ENCODE measurements at regions not wholly inside any gene's neighbourhood (a gene's known extent, or its start where the extent isn't known, plus 50 kb on each side); places are given as distances from the start of the nearest gene placed in this dataset.

GRCh38 chr15:95918525-95918924 lies 412.0 kb upstream of the NR2F2 start:
- FAIRE-seq (no peak), DNase-seq (ENCODE audit: insufficient read length, low spot score) (no peak)
- TF ChIP-seq POLR2A (IDR thresholded peaks at IDR 0.05; ENCODE audit: low read depth, low read length) (no peak), TAF1 (IDR thresholded peaks at IDR 0.05; ENCODE audit: low read depth, low read length) (no peak), POLR2AphosphoS5 (IDR thresholded peaks at IDR 0.05; ENCODE audit: low read depth, low read length) (no peak), SPI1 (IDR thresholded peaks at IDR 0.05; ENCODE audit: low read depth, low read length) (no peak), POU2F2 (IDR thresholded peaks at IDR 0.05; ENCODE audit: low read depth, low read length) (no peak), PAX5 (IDR thresholded peaks at IDR 0.05; ENCODE audit: insufficient read depth, low read length, severe bottlenecking) (no peak)

GRCh38 chr15:95919460-95919859 lies 411.0 kb upstream of the NR2F2 start:
- DNase-seq (ENCODE audit: insufficient read length, low spot score): no peak
- TF ChIP-seq SPI1 (IDR thresholded peaks at IDR 0.05; ENCODE audit: low read depth, low read length): no peak
- TF ChIP-seq POLR2AphosphoS5 (IDR thresholded peaks at IDR 0.05; ENCODE audit: low read depth, low read length): no peak
- no peak for TF ChIP-seq TAF1 (IDR thresholded peaks at IDR 0.05; ENCODE audit: low read depth, low read length)
- TF ChIP-seq POLR2A (IDR thresholded peaks at IDR 0.05; ENCODE audit: low read depth, low read length): no peak
- TF ChIP-seq PAX5 (IDR thresholded peaks at IDR 0.05; ENCODE audit: insufficient read depth, low read length, severe bottlenecking): no peak
- TF ChIP-seq POU2F2 (IDR thresholded peaks at IDR 0.05; ENCODE audit: low read depth, low read length): no peak

GRCh38 chr15:95921404-95921803 lies 409.1 kb upstream of the NR2F2 start:
- DNase-seq (ENCODE audit: insufficient read length, low spot score) (no peak), FAIRE-seq (no peak)
- TF ChIP-seq SPI1 (IDR thresholded peaks at IDR 0.05; ENCODE audit: low read depth, low read length) (no peak), POLR2AphosphoS5 (IDR thresholded peaks at IDR 0.05; ENCODE audit: low read depth, low read length) (no peak), TAF1 (IDR thresholded peaks at IDR 0.05; ENCODE audit: low read depth, low read length) (no peak), POLR2A (IDR thresholded peaks at IDR 0.05; ENCODE audit: low read depth, low read length) (no peak), POU2F2 (IDR thresholded peaks at IDR 0.05; ENCODE audit: low read depth, low read length) (no peak), PAX5 (IDR thresholded peaks at IDR 0.05; ENCODE audit: insufficient read depth, low read length, severe bottlenecking) (no peak)

More at GRCh38 chr15:95919460-95919859, 411.0 kb upstream of the NR2F2 start:
- no peak for FAIRE-seq

GRCh38 chr15:95922431-95922830 lies 408.1 kb upstream of the NR2F2 start:
- TF ChIP-seq SPI1 (IDR thresholded peaks at IDR 0.05; ENCODE audit: low read depth, low read length): peak; percentile 54
- no peak for TF ChIP-seq TAF1 (IDR thresholded peaks at IDR 0.05; ENCODE audit: low read depth, low read length)
- DNase-seq (ENCODE audit: insufficient read length, low spot score) (no peak), FAIRE-seq (no peak)

GRCh38 chr15:95923792-95924191 lies 406.7 kb upstream of the NR2F2 start:
- DNase-seq (ENCODE audit: insufficient read length, low spot score) (no peak), FAIRE-seq (no peak)
- TF ChIP-seq POLR2A (IDR thresholded peaks at IDR 0.05; ENCODE audit: low read depth, low read length) (no peak), POU2F2 (IDR thresholded peaks at IDR 0.05; ENCODE audit: low read depth, low read length) (no peak), POLR2AphosphoS5 (IDR thresholded peaks at IDR 0.05; ENCODE audit: low read depth, low read length) (no peak), PAX5 (IDR thresholded peaks at IDR 0.05; ENCODE audit: insufficient read depth, low read length, severe bottlenecking) (no peak), SPI1 (IDR thresholded peaks at IDR 0.05; ENCODE audit: low read depth, low read length) (no peak), TAF1 (IDR thresholded peaks at IDR 0.05; ENCODE audit: low read depth, low read length) (no peak)

- no peak for DNase-seq (ENCODE audit: insufficient read length, low spot score)
- TF ChIP-seq POLR2AphosphoS5 (IDR thresholded peaks at IDR 0.05; ENCODE audit: low read depth, low read length): no peak
- no peak for TF ChIP-seq POLR2A (IDR thresholded peaks at IDR 0.05; ENCODE audit: low read depth, low read length)
- no peak for TF ChIP-seq TAF1 (IDR thresholded peaks at IDR 0.05; ENCODE audit: low read depth, low read length)
- TF ChIP-seq SPI1 (IDR thresholded peaks at IDR 0.05; ENCODE audit: low read depth, low read length): no peak
- TF ChIP-seq PAX5 (IDR thresholded peaks at IDR 0.05; ENCODE audit: insufficient read depth, low read length, severe bottlenecking): no peak
- no peak for TF ChIP-seq POU2F2 (IDR thresholded peaks at IDR 0.05; ENCODE audit: low read depth, low read length)
- FAIRE-seq: no peak
Measured at GRCh38 chr15:95928822-95929221, 401.7 kb upstream of the NR2F2 start.

GRCh38 chr15:95929232-95929846 lies 401.2 kb upstream of the NR2F2 start:
- peak; percentile 7 for DNase-seq (ENCODE audit: insufficient read length, low spot score)
- peak; percentile 88 for FAIRE-seq
- TF ChIP-seq SPI1 (IDR thresholded peaks at IDR 0.05; ENCODE audit: low read depth, low read length) (peak; percentile 54), POLR2AphosphoS5 (IDR thresholded peaks at IDR 0.05; ENCODE audit: low read depth, low read length) (no peak)

GRCh38 chr15:95930659-95931375 lies 399.7 kb upstream of the NR2F2 start:
- DNase-seq (ENCODE audit: insufficient read length, low spot score) (no peak), FAIRE-seq (no peak)
- no peak for TF ChIP-seq POU2F2 (IDR thresholded peaks at IDR 0.05; ENCODE audit: low read depth, low read length)

- FAIRE-seq (no peak), DNase-seq (ENCODE audit: insufficient read length, low spot score) (no peak)
- TF ChIP-seq PAX5 (IDR thresholded peaks at IDR 0.05; ENCODE audit: insufficient read depth, low read length, severe bottlenecking) (no peak), POU2F2 (IDR thresholded peaks at IDR 0.05; ENCODE audit: low read depth, low read length) (no peak), POLR2A (IDR thresholded peaks at IDR 0.05; ENCODE audit: low read depth, low read length) (no peak), TAF1 (IDR thresholded peaks at IDR 0.05; ENCODE audit: low read depth, low read length) (no peak), SPI1 (IDR thresholded peaks at IDR 0.05; ENCODE audit: low read depth, low read length) (no peak), POLR2AphosphoS5 (IDR thresholded peaks at IDR 0.05; ENCODE audit: low read depth, low read length) (no peak)
Measured at GRCh38 chr15:95931619-95932018, 398.9 kb upstream of the NR2F2 start.

GRCh38 chr15:95932141-95932540 lies 398.4 kb upstream of the NR2F2 start:
- DNase-seq (ENCODE audit: insufficient read length, low spot score): no peak
- no peak for TF ChIP-seq TAF1 (IDR thresholded peaks at IDR 0.05; ENCODE audit: low read depth, low read length)
- no peak for TF ChIP-seq SPI1 (IDR thresholded peaks at IDR 0.05; ENCODE audit: low read depth, low read length)
- TF ChIP-seq PAX5 (IDR thresholded peaks at IDR 0.05; ENCODE audit: insufficient read depth, low read length, severe bottlenecking): no peak
- no peak for TF ChIP-seq POLR2A (IDR thresholded peaks at IDR 0.05; ENCODE audit: low read depth, low read length)
- TF ChIP-seq POLR2AphosphoS5 (IDR thresholded peaks at IDR 0.05; ENCODE audit: low read depth, low read length): no peak
- TF ChIP-seq POU2F2 (IDR thresholded peaks at IDR 0.05; ENCODE audit: low read depth, low read length): no peak
- FAIRE-seq: no peak

Data from GM12891 (cell line).